H1 (cell line): ENCODE measurements at regions not wholly inside any gene's neighbourhood (a gene's known extent, or its start where the extent isn't known, plus 50 kb on each side); places are given as distances from the start of the nearest gene placed in this dataset.

Source experiments
- BRCA1 ChIP-seq: IDR thresholded peaks from 2 replicates; pipeline ENCODE4 v1.6.1; 2012; ENCODE audit warnings: low read depth, low read length, improper control_type of control experiment
- CBX8 ChIP-seq: fragments of 300-800, 300-1000 bp; sonication (generic); IDR thresholded peaks from 2 replicates; pipeline ENCODE4 v1.7.1; 2016; ENCODE audit warnings: low read depth, low read length, borderline replicate concordance
- CEBPB ChIP-seq: IDR thresholded peaks from 2 replicates; pipeline ENCODE4 v1.6.1; 2012; ENCODE audit warnings: low read depth, low read length
- CTCF ChIP-seq, 3 experiments: IDR thresholded peaks; 1 replicate in 2 of 3; 2 replicates in 1 of 3; pipeline versions ENCODE4 v1.5.1 to v1.6.1; 2011; ENCODE audit warnings: low read length in 3 of 3, mild to moderate bottlenecking in 3 of 3, inconsistent platforms in 2 of 3, low read depth in 1 of 3, moderate library complexity in 1 of 3; ENCODE audit not compliant: insufficient read depth in 1 of 3; ENCODE audit errors: control extremely low read depth in 1 of 3
- EZH2 ChIP-seq: fragments of 200-600 bp; sonication (generic); IDR thresholded peaks from 2 replicates; pipeline ENCODE4 v1.7.1; 2012; ENCODE audit warnings: low read depth, mild to moderate bottlenecking, moderate library complexity, low read length, inconsistent platforms; ENCODE audit not compliant: severe bottlenecking
- KDM1A ChIP-seq: fragments of 200-600, 300-600 bp; sonication (generic); IDR thresholded peaks from 2 replicates; pipeline ENCODE4 v1.7.1; 2016; ENCODE audit warnings: mild to moderate bottlenecking, low read length, borderline replicate concordance
- MAX ChIP-seq: IDR thresholded peaks from 2 replicates; pipeline ENCODE4 v1.6.1; 2012; ENCODE audit warnings: inconsistent platforms
- PHF8 ChIP-seq: fragments of 200-600 bp; sonication (generic); conservative IDR thresholded peaks from 2 replicates; pipeline ENCODE4 v1.7.1; 2012; ENCODE audit warnings: low read depth, mild to moderate bottlenecking, inconsistent platforms, low read length, moderate library complexity
- POLR2A ChIP-seq, 2 experiments: IDR thresholded peaks; 1 replicate in 1 of 2; 2 replicates in 1 of 2; pipeline ENCODE4 v1.6.1; 2011; ENCODE audit warnings: low read depth in 2 of 2, low read length in 2 of 2, mild to moderate bottlenecking in 2 of 2; ENCODE audit errors: control extremely low read depth in 1 of 2
- RFX5 ChIP-seq: IDR thresholded peaks from 2 replicates; pipeline ENCODE4 v1.6.1; 2011; ENCODE audit warnings: low read depth, low read length, improper control_type of control experiment, borderline replicate concordance
- TCF12 ChIP-seq: IDR thresholded peaks from 2 replicates; pipeline ENCODE4 v1.6.1; 2011; ENCODE audit warnings: low read depth, mild to moderate bottlenecking, low read length

GRCh38 chr5:152094060-152094459 is 169.4 kb upstream of the GLRA1 start:
- TF ChIP-seq TCF12 (no peak), CTCF (IDR thresholded peaks at IDR 0.05; ENCODE audit: control extremely low read depth in 1 of 3, insufficient read depth in 1 of 3, low read depth in 1 of 3, low read length in 3 of 3) (no peak), MAX (no peak), KDM1A (no peak), CEBPB (no peak), CBX8 (no peak), POLR2A (IDR thresholded peaks at IDR 0.05; ENCODE audit: control extremely low read depth in 1 of 2, low read depth in 2 of 2, low read length in 2 of 2) (no peak), RFX5 (no peak), EZH2 (no peak), PHF8 (no peak), BRCA1 (no peak)
